Activated naive CD8-positive, alpha-beta T cell (primary cell): ENCODE measurements at regions not wholly inside any gene's neighbourhood (a gene's known extent, or its start where the extent isn't known, plus 50 kb on each side); places are given as distances from the start of the nearest gene placed in this dataset.
A peak's percentile ranks its signal among the peaks of the same experiment; 100 is the strongest.
"Not testable (repeated sequence)": the region's sequence is repeated elsewhere in the genome, so short reads cannot be mapped to it uniquely, and the experiment has no call there.

ENCODE experiments used
- H3K27ac Mint-ChIP-seq: one replicate; pipeline ENCODE4 v1.8.0; 2021; ENCODE audit warnings: mixed read lengths
- H3K27me3 Mint-ChIP-seq: one replicate; pipeline ENCODE4 v1.8.0; 2021; ENCODE audit warnings: mixed read lengths
- H3K36me3 Mint-ChIP-seq: one replicate; pipeline ENCODE4 v1.8.0; 2021; ENCODE audit warnings: mixed read lengths
- H3K4me1 Mint-ChIP-seq: one replicate; pipeline ENCODE4 v1.8.0; 2021; ENCODE audit warnings: low read depth, mixed read lengths
- H3K4me3 Mint-ChIP-seq: one replicate; pipeline ENCODE4 v1.8.0; 2021; ENCODE audit warnings: mild to moderate bottlenecking, mixed read lengths
- H3K9me3 Mint-ChIP-seq: one replicate; pipeline ENCODE4 v1.8.0; 2021; ENCODE audit warnings: low read depth, mixed read lengths

GRCh38 chr7:150048244-150049011 is 174.7 kb downstream of the ATP6V0E2 start:
- H3K27ac Mint-ChIP-seq, H3K36me3 Mint-ChIP-seq, H3K9me3 Mint-ChIP-seq, H3K27me3 Mint-ChIP-seq: not testable (repeated sequence)
- Mint-ChIP-seq H3K4me3 (peak overlapping the region; percentile 80), H3K4me1 (peaks cover 17% of the 10 kb centered on the region)

GRCh38 chr7:150049012-150049655 is 175.4 kb downstream of the ATP6V0E2 start:
- peak overlapping the region; percentile 77 for H3K4me3 Mint-ChIP-seq
- H3K36me3 Mint-ChIP-seq, H3K27me3 Mint-ChIP-seq, H3K9me3 Mint-ChIP-seq, H3K27ac Mint-ChIP-seq: not testable (repeated sequence)
- peaks cover 17% of the 10 kb centered on the region for H3K4me1 Mint-ChIP-seq

GRCh38 chr7:150053396-150053795 is 179.6 kb downstream of the ATP6V0E2 start:
- H3K27me3 Mint-ChIP-seq, H3K36me3 Mint-ChIP-seq, H3K4me3 Mint-ChIP-seq, H3K9me3 Mint-ChIP-seq, H3K27ac Mint-ChIP-seq: not testable (repeated sequence)
- peaks cover 15% of the 10 kb centered on the region for H3K4me1 Mint-ChIP-seq

GRCh38 chr7:150054242-150054641 is 180.5 kb downstream of the ATP6V0E2 start:
- H3K27ac Mint-ChIP-seq, H3K27me3 Mint-ChIP-seq, H3K4me3 Mint-ChIP-seq, H3K36me3 Mint-ChIP-seq, H3K9me3 Mint-ChIP-seq: not testable (repeated sequence)
- H3K4me1 Mint-ChIP-seq, result peaks cover 13% of the 10 kb centered on the region

GRCh38 chr7:150060259-150061221 is 186.8 kb downstream of the ATP6V0E2 start:
- not testable (repeated sequence) for H3K9me3 Mint-ChIP-seq, H3K4me3 Mint-ChIP-seq, H3K4me1 Mint-ChIP-seq, H3K27me3 Mint-ChIP-seq, H3K36me3 Mint-ChIP-seq, H3K27ac Mint-ChIP-seq

GRCh38 chr7:150063195-150063594 is 189.4 kb downstream of the ATP6V0E2 start:
- H3K4me1 Mint-ChIP-seq, H3K27ac Mint-ChIP-seq, H3K9me3 Mint-ChIP-seq, H3K36me3 Mint-ChIP-seq, H3K27me3 Mint-ChIP-seq, H3K4me3 Mint-ChIP-seq: not testable (repeated sequence)

- H3K9me3 Mint-ChIP-seq, H3K36me3 Mint-ChIP-seq, H3K4me3 Mint-ChIP-seq, H3K4me1 Mint-ChIP-seq, H3K27ac Mint-ChIP-seq, H3K27me3 Mint-ChIP-seq: not testable (repeated sequence)
These were observed 196.0 kb downstream of the ATP6V0E2 start for GRCh38 chr7:150069555-150070313.

- not testable (repeated sequence) for H3K27me3 Mint-ChIP-seq, H3K36me3 Mint-ChIP-seq, H3K9me3 Mint-ChIP-seq, H3K27ac Mint-ChIP-seq, H3K4me3 Mint-ChIP-seq, H3K4me1 Mint-ChIP-seq
These were observed 203.8 kb downstream of the ATP6V0E2 start for GRCh38 chr7:150077543-150077942.

- H3K4me1 Mint-ChIP-seq, H3K27me3 Mint-ChIP-seq, H3K9me3 Mint-ChIP-seq, H3K4me3 Mint-ChIP-seq, H3K36me3 Mint-ChIP-seq, H3K27ac Mint-ChIP-seq: not testable (repeated sequence)
These were observed 208.1 kb downstream of the ATP6V0E2 start for GRCh38 chr7:150081865-150082264.

GRCh38 chr7:150084724-150085123 is 211.0 kb downstream of the ATP6V0E2 start:
- not testable (repeated sequence) for H3K4me1 Mint-ChIP-seq, H3K27me3 Mint-ChIP-seq, H3K36me3 Mint-ChIP-seq, H3K9me3 Mint-ChIP-seq, H3K4me3 Mint-ChIP-seq, H3K27ac Mint-ChIP-seq

- not testable (repeated sequence) for H3K36me3 Mint-ChIP-seq, H3K4me1 Mint-ChIP-seq, H3K27ac Mint-ChIP-seq, H3K9me3 Mint-ChIP-seq, H3K27me3 Mint-ChIP-seq, H3K4me3 Mint-ChIP-seq
These were observed 213.7 kb downstream of the ATP6V0E2 start for GRCh38 chr7:150087478-150087877.

- H3K36me3 Mint-ChIP-seq, H3K4me1 Mint-ChIP-seq, H3K9me3 Mint-ChIP-seq, H3K4me3 Mint-ChIP-seq, H3K27ac Mint-ChIP-seq, H3K27me3 Mint-ChIP-seq: not testable (repeated sequence)
These were observed 215.4 kb downstream of the ATP6V0E2 start for GRCh38 chr7:150089139-150089538.

- H3K27ac Mint-ChIP-seq, H3K9me3 Mint-ChIP-seq: not testable (repeated sequence)
These were observed 217.0 kb downstream of the ATP6V0E2 start for GRCh38 chr7:150090776-150091175.

GRCh38 chr7:150093897-150094296 is 220.1 kb downstream of the ATP6V0E2 start:
- H3K4me1 Mint-ChIP-seq, H3K27ac Mint-ChIP-seq, H3K27me3 Mint-ChIP-seq, H3K9me3 Mint-ChIP-seq, H3K4me3 Mint-ChIP-seq, H3K36me3 Mint-ChIP-seq: not testable (repeated sequence)

More at GRCh38 chr7:150090776-150091175, 217.0 kb downstream of the ATP6V0E2 start:
- H3K36me3 Mint-ChIP-seq, H3K27me3 Mint-ChIP-seq, H3K4me3 Mint-ChIP-seq, H3K4me1 Mint-ChIP-seq: not testable (repeated sequence)
